Sigmoid colon (tissue), 4 donors: ENCODE measurements at regions not wholly inside any gene's neighbourhood (a gene's known extent, or its start where the extent isn't known, plus 50 kb on each side); places are given as distances from the start of the nearest gene placed in this dataset.

Experiments used
- CTCF ChIP-seq, 4 experiments: fragments of 450-650 bp in 3 of 4; fragments of 200-600 bp in 1 of 4; IDR thresholded peaks; one replicate each; pipeline ENCODE4 v1.5.1; 2016 to 2019; ENCODE audit warnings: antibody characterized with exemption in 4 of 4, mild to moderate bottlenecking in 3 of 4, moderate library complexity in 2 of 4
- EP300 ChIP-seq, 4 donors: sonication (generic); formaldehyde crosslinking; IDR thresholded peaks; one replicate each; pipeline ENCODE4 v1.6.1; 2017; ENCODE audit warnings: antibody characterized with exemption in 4 of 4
- POLR2A ChIP-seq, 2 donors: fragments of 450-650 bp; IDR thresholded peaks; one replicate each; pipeline ENCODE4 v1.6.1; 2016; ENCODE audit warnings: antibody characterized with exemption in 2 of 2, mild to moderate bottlenecking in 2 of 2, moderate library complexity in 2 of 2
- POLR2AphosphoS5 ChIP-seq, 4 donors: sonication (generic); formaldehyde crosslinking; IDR thresholded peaks; one replicate each; pipeline ENCODE4 v1.6.1; 2017; ENCODE audit warnings: antibody characterized with exemption in 4 of 4

DNA sequence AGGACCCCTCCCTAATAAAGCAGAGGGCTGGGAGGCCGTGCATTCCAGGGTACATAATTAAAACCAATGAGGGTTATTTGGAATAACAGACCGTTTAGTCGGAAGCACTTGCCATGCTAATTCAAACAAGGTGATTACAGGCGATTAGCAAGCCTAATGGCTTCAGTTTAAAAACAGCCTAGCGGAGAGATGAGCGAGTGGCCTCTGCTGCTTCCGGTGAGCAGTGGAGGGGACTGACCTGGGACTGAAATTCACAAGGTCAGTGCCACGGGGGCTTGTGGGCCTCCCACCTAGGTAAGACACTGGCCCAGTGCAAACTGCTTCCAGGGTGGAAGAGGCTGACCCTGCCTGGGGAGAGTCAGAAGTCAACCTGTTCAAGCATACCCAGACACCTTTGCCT is 56.8 kb upstream of the ALX4 start:
- TF ChIP-seq CTCF (IDR thresholded peaks at IDR 0.05): no peak
- TF ChIP-seq POLR2A (IDR thresholded peaks at IDR 0.05): no peak
- TF ChIP-seq POLR2AphosphoS5 (IDR thresholded peaks at IDR 0.05): no peak
- no peak for TF ChIP-seq EP300 (IDR thresholded peaks at IDR 0.05)
